ENCODE measurements at regions not wholly inside any gene's neighbourhood (a gene's known extent, or its start where the extent isn't known, plus 50 kb on each side); places are given as distances from the start of the nearest gene placed in this dataset.

- TF ChIP-seq CTCF (IDR thresholded peaks at IDR 0.05; ENCODE audit: low read depth, low read length, poor library complexity, severe bottlenecking) = no peak
- TF ChIP-seq EZH2phosphoT487 (IDR thresholded peaks at IDR 0.05; ENCODE audit: borderline replicate concordance, low read length) = no peak
- Histone ChIP-seq H3F3A (ENCODE audit: control insufficient read depth, insufficient read depth) (no peaks in the 10 kb centered on the region), H3K36me3 (ENCODE audit: control insufficient read depth, low read length) (no peaks in the 10 kb centered on the region), H3K79me2 (ENCODE audit: control insufficient read depth, low read length) (no peaks in the 10 kb centered on the region), H3K4me1 (ENCODE audit: control insufficient read depth, low read length) (no peaks in the 10 kb centered on the region), H3K27me3 (ENCODE audit: control insufficient read depth, low read length) (no peaks in the 10 kb centered on the region), H3K9me2 (replicated peaks; ENCODE audit: control insufficient read depth, low read length) (no peaks in the 10 kb centered on the region), H4K20me1 (ENCODE audit: control insufficient read depth, insufficient read depth, low read depth, low read length) (no peaks in the 10 kb centered on the region), H3K9me3 (ENCODE audit: control insufficient read depth, insufficient read depth, low read length) (no peaks in the 10 kb centered on the region), H3K4me2 (ENCODE audit: low read length) (no peak overlapping the region), H3K4me3 (ENCODE audit: low read length) (no peak overlapping the region), H3K27ac (ENCODE audit: low read depth, low read length) (no peak overlapping the region)
These were observed 1008.8 kb downstream of the ADGRL3 start for GRCh38 chr4:62208921-62209320.

GRCh38 chr4:62204136-62204535 is 1004.0 kb downstream of the ADGRL3 start:
- H4K20me1 ChIP-seq (ENCODE audit: control insufficient read depth, insufficient read depth, low read depth, low read length) = no peaks in the 10 kb centered on the region
- H3K9me2 ChIP-seq (replicated peaks; ENCODE audit: control insufficient read depth, low read length) = no peaks in the 10 kb centered on the region
- TF ChIP-seq CTCF (IDR thresholded peaks at IDR 0.05; ENCODE audit: low read depth, low read length, poor library complexity, severe bottlenecking) (no peak), EZH2phosphoT487 (IDR thresholded peaks at IDR 0.05; ENCODE audit: borderline replicate concordance, low read length) (no peak)
- no peaks in the 10 kb centered on the region for H3K36me3 ChIP-seq (ENCODE audit: control insufficient read depth, low read length)
- H3K79me2 ChIP-seq (ENCODE audit: control insufficient read depth, low read length) = no peaks in the 10 kb centered on the region
- no peak overlapping the region for H3K4me3 ChIP-seq (ENCODE audit: low read length)
- no peak overlapping the region for H3K27ac ChIP-seq (ENCODE audit: low read depth, low read length)
- H3K27me3 ChIP-seq (ENCODE audit: control insufficient read depth, low read length) = no peaks in the 10 kb centered on the region
- H3K9me3 ChIP-seq (ENCODE audit: control insufficient read depth, insufficient read depth, low read length) = peaks cover 3% of the 10 kb centered on the region; the same call in 1 of the 2 replicates
- H3K4me2 ChIP-seq (ENCODE audit: low read length) = no peak overlapping the region
- H3K4me1 ChIP-seq (ENCODE audit: control insufficient read depth, low read length) = no peaks in the 10 kb centered on the region
- no peaks in the 10 kb centered on the region for H3F3A ChIP-seq (ENCODE audit: control insufficient read depth, insufficient read depth)

- peaks cover 3% of the 10 kb centered on the region; the same call in 1 of the 2 replicates for H3K9me3 ChIP-seq (ENCODE audit: control insufficient read depth, insufficient read depth, low read length)
- H4K20me1 ChIP-seq (ENCODE audit: control insufficient read depth, insufficient read depth, low read depth, low read length) = no peaks in the 10 kb centered on the region
- no peaks in the 10 kb centered on the region for H3F3A ChIP-seq (ENCODE audit: control insufficient read depth, insufficient read depth)
- H3K36me3 ChIP-seq (ENCODE audit: control insufficient read depth, low read length) = no peaks in the 10 kb centered on the region
- TF ChIP-seq EZH2phosphoT487 (IDR thresholded peaks at IDR 0.05; ENCODE audit: borderline replicate concordance, low read length) (no peak), CTCF (IDR thresholded peaks at IDR 0.05; ENCODE audit: low read depth, low read length, poor library complexity, severe bottlenecking) (no peak)
- H3K4me2 ChIP-seq (ENCODE audit: low read length) = no peak overlapping the region
- no peaks in the 10 kb centered on the region for H3K79me2 ChIP-seq (ENCODE audit: control insufficient read depth, low read length)
- no peak overlapping the region for H3K4me3 ChIP-seq (ENCODE audit: low read length)
- H3K4me1 ChIP-seq (ENCODE audit: control insufficient read depth, low read length) = no peaks in the 10 kb centered on the region
- H3K27ac ChIP-seq (ENCODE audit: low read depth, low read length) = no peak overlapping the region
- H3K9me2 ChIP-seq (replicated peaks; ENCODE audit: control insufficient read depth, low read length) = no peaks in the 10 kb centered on the region
- no peaks in the 10 kb centered on the region for H3K27me3 ChIP-seq (ENCODE audit: control insufficient read depth, low read length)
These were observed 999.2 kb downstream of the ADGRL3 start for GRCh38 chr4:62199291-62199810.

Data from DOHH2 (cell line).